ENCODE measurements at regions not wholly inside any gene's neighbourhood (a gene's known extent, or its start where the extent isn't known, plus 50 kb on each side); places are given as distances from the start of the nearest gene placed in this dataset.

DNA sequence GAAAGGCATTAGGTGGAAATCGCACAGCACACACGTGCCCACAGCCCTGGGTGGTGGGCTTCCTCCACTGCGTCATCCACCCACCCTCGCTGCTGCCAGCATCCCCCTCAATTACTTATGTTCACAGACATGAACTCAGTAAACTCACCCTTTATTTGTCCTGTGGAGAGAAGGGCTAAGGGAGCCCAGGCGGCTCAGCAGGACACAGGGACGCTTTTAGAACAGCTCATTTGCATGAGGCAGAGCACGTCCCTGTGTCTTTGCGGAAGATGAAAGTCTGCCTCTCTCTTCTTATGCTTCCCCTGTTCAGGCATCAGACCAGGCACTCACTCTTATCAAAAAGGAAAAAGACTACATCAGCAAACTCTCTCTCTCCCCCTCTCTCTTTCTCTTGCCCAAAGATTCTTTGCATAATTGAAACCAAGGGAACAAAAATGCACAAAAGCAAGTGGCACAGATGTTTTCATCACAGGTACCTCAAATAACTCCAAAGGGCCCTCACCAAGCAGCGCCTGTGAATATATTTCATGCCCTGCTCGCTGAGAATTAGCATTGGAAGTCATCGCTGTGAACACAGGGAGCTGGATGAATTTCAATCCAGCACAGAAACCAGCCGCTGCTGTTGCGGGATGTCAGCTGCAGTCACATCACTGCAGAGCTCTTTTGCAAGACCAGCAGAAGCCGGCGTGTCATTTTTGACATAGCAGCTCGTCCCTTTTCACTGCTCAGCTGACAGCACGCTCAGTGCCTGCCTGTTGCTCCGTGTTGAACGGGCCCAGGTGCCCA, 376.3 kb upstream of the MYT1L start (continued):
- TF ChIP-seq NRF1 (IDR thresholded peaks at IDR 0.05; ENCODE audit: low read depth, low read length) (no peak), SMC3 (IDR thresholded peaks at IDR 0.05; ENCODE audit: low read depth, low read length) (no peak), FOXJ3 (CRISPR knock-in tag; IDR thresholded peaks at IDR 0.05) (no peak)

- ChIA-PET CTCF (interaction anchor here (0.7 to 2.2 kb wide), 3 partner anchors 8 to 139 kb away, joined by 3 to 5 read pairs (median 5); no protein-coding TSS in a partner anchor), POLR2A (no interaction called here)
- WGBS (ENCODE audit: low lambda C conversion rate) = 28% methylated on average over 6 of the region's 10 CpGs
- peaks cover 0 to 37% of the 10 kb centered on the region in 2 experiments; a peak in 1 of 4 replicates for H3K4me1 ChIP-seq (ENCODE audit: control insufficient read depth in 1 of 2, insufficient read depth in 2 of 2, low read depth in 1 of 2, low read length in 1 of 2)
- DNase-seq = no peak
- H3K36me3 ChIP-seq (replicated peaks in 1 of 2; ENCODE audit: control insufficient read depth in 1 of 2, insufficient read depth in 2 of 2, low read length in 1 of 2) = no peaks in the 10 kb centered on the region
- no peak overlapping the region for H3K9ac ChIP-seq
- H3K4me3 ChIP-seq (ENCODE audit: low read depth in 2 of 2, low read length in 1 of 2) = no peak overlapping the region
- H3K4me2 ChIP-seq = no peak overlapping the region
- no peaks in the 10 kb centered on the region for H3K79me2 ChIP-seq (ENCODE audit: insufficient read depth)
- no peaks in the 10 kb centered on the region for H3K9me2 ChIP-seq
- H3K27me3 ChIP-seq (ENCODE audit: insufficient read depth) = no peaks in the 10 kb centered on the region
- no peaks in the 10 kb centered on the region for H3K9me3 ChIP-seq
- no peak overlapping the region for H3K27ac ChIP-seq (ENCODE audit: low read depth in 2 of 2, low read length in 1 of 2)
- H2AFZ ChIP-seq (ENCODE audit: low read depth) = no peak overlapping the region
- no peak for TF ChIP-seq RCOR1 (IDR thresholded peaks at IDR 0.05; ENCODE audit: low read length)
- no peak for TF ChIP-seq MXI1 (IDR thresholded peaks at IDR 0.05; ENCODE audit: low read depth, low read length)
- TF ChIP-seq CHD2 (IDR thresholded peaks at IDR 0.05; ENCODE audit: low read length, partially characterized antibody) = no peak
- no peak for TF ChIP-seq FOSL2 (IDR thresholded peaks at IDR 0.05; ENCODE audit: borderline replicate concordance, low read depth)
- no peak for TF ChIP-seq JUND (IDR thresholded peaks at IDR 0.05)
- TF ChIP-seq EZH2phosphoT487 (IDR thresholded peaks at IDR 0.05; ENCODE audit: borderline replicate concordance, low read depth) = no peak
- no peaks in the 10 kb centered on the region for H3F3A ChIP-seq (replicated peaks; ENCODE audit: insufficient read depth)
- no peaks in the 10 kb centered on the region for H4K20me1 ChIP-seq (ENCODE audit: insufficient read depth)
Observed at GRCh38 chr2:2706306-2706705, 375.2 kb upstream of the MYT1L start.

DNA sequence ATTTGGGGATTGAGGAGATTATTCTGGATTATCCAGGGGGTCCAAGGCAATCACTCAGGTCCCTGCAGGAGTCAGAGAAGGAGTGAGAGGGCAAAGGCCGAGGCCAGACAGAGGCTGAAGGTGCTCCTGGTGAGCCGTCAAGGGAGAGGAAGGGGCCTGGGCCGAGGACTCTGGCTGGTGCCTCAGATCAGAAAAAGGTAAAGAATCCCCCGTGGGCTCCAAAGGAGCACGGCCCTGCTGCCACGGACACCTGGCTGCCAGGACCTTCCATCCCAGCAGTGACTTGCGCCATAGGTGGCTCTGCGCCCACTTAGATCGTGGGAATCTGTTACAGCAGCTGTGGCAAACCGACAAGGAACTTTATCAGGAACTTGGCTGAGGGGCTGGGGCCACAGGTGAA, 374.8 kb upstream of the MYT1L start:
- CTCF ChIA-PET = interaction anchor here (0.7 to 2.2 kb wide), 2 partner anchors 11 to 140 kb away, joined by 3 to 5 read pairs; no protein-coding TSS in a partner anchor
- no peak overlapping the region for H3K4me2 ChIP-seq
- POLR2A ChIA-PET = no interaction called here
- 47% methylated on average over 7 of the region's 10 CpGs for WGBS (ENCODE audit: low lambda C conversion rate)
- no peak overlapping the region for H3K4me3 ChIP-seq (ENCODE audit: low read depth in 2 of 2, low read length in 1 of 2)
- H3K27ac ChIP-seq (ENCODE audit: low read depth in 2 of 2, low read length in 1 of 2) = no peak overlapping the region
- no peak overlapping the region for H3K9ac ChIP-seq
- DNase-seq = no peak
- H3K9me3 ChIP-seq = no peaks in the 10 kb centered on the region
- no peaks in the 10 kb centered on the region for H3K36me3 ChIP-seq (replicated peaks in 1 of 2; ENCODE audit: control insufficient read depth in 1 of 2, insufficient read depth in 2 of 2, low read length in 1 of 2)
- H4K20me1 ChIP-seq (ENCODE audit: insufficient read depth) = no peaks in the 10 kb centered on the region
- no peaks in the 10 kb centered on the region for H3K9me2 ChIP-seq
- H3K4me1 ChIP-seq (ENCODE audit: control insufficient read depth in 1 of 2, insufficient read depth in 2 of 2, low read depth in 1 of 2, low read length in 1 of 2) = peaks cover 0 to 37% of the 10 kb centered on the region in 2 experiments; a peak in 1 of 4 replicates
- no peaks in the 10 kb centered on the region for H3F3A ChIP-seq (replicated peaks; ENCODE audit: insufficient read depth)
- H3K27me3 ChIP-seq (ENCODE audit: insufficient read depth) = no peaks in the 10 kb centered on the region
- H3K79me2 ChIP-seq (ENCODE audit: insufficient read depth) = no peaks in the 10 kb centered on the region
- no peak overlapping the region for H2AFZ ChIP-seq (ENCODE audit: low read depth)
- TF ChIP-seq, protein P1, sequence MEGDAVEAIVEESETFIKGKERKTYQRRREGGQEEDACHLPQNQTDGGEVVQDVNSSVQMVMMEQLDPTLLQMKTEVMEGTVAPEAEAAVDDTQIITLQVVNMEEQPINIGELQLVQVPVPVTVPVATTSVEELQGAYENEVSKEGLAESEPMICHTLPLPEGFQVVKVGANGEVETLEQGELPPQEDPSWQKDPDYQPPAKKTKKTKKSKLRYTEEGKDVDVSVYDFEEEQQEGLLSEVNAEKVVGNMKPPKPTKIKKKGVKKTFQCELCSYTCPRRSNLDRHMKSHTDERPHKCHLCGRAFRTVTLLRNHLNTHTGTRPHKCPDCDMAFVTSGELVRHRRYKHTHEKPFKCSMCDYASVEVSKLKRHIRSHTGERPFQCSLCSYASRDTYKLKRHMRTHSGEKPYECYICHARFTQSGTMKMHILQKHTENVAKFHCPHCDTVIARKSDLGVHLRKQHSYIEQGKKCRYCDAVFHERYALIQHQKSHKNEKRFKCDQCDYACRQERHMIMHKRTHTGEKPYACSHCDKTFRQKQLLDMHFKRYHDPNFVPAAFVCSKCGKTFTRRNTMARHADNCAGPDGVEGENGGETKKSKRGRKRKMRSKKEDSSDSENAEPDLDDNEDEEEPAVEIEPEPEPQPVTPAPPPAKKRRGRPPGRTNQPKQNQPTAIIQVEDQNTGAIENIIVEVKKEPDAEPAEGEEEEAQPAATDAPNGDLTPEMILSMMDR (IDR thresholded peaks at IDR 0.05) = no peak
- no peak for TF ChIP-seq TCF12 (IDR thresholded peaks at IDR 0.05)
- no peak for TF ChIP-seq JUND (IDR thresholded peaks at IDR 0.05)
- TF ChIP-seq RFX5 (IDR thresholded peaks at IDR 0.05; ENCODE audit: low read length) = no peak
- no peak for TF ChIP-seq IRF3 (IDR thresholded peaks at IDR 0.05; ENCODE audit: low read depth, low read length)
- no peak for TF ChIP-seq GATA2 (CRISPR knock-in tag; IDR thresholded peaks at IDR 0.05)
- no peak for TF ChIP-seq POLR2AphosphoS5 (IDR thresholded peaks at IDR 0.05; ENCODE audit: low read depth, low read length)
- TF ChIP-seq FOXM1 (IDR thresholded peaks at IDR 0.05; ENCODE audit: low read depth) = no peak
- no peak for TF ChIP-seq MAX (IDR thresholded peaks at IDR 0.05; ENCODE audit: low read depth)
- TF ChIP-seq, protein P2, sequence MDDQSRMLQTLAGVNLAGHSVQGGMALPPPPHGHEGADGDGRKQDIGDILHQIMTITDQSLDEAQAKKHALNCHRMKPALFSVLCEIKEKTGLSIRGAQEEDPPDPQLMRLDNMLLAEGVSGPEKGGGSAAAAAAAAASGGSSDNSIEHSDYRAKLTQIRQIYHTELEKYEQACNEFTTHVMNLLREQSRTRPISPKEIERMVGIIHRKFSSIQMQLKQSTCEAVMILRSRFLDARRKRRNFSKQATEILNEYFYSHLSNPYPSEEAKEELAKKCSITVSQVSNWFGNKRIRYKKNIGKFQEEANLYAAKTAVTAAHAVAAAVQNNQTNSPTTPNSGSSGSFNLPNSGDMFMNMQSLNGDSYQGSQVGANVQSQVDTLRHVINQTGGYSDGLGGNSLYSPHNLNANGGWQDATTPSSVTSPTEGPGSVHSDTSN (IDR thresholded peaks at IDR 0.05) = no peak
- TF ChIP-seq CHD2 (IDR thresholded peaks at IDR 0.05; ENCODE audit: low read length, partially characterized antibody) = no peak
- TF ChIP-seq TEAD4 (IDR thresholded peaks at IDR 0.05; ENCODE audit: borderline replicate concordance, insufficient read depth) = no peak
- TF ChIP-seq SIN3A (IDR thresholded peaks at IDR 0.05; ENCODE audit: borderline replicate concordance, low read depth, low read length) = no peak
